ENCODE measurements at regions not wholly inside any gene's neighbourhood (a gene's known extent, or its start where the extent isn't known, plus 50 kb on each side); places are given as distances from the start of the nearest gene placed in this dataset.

- TF ChIP-seq, protein P1, sequence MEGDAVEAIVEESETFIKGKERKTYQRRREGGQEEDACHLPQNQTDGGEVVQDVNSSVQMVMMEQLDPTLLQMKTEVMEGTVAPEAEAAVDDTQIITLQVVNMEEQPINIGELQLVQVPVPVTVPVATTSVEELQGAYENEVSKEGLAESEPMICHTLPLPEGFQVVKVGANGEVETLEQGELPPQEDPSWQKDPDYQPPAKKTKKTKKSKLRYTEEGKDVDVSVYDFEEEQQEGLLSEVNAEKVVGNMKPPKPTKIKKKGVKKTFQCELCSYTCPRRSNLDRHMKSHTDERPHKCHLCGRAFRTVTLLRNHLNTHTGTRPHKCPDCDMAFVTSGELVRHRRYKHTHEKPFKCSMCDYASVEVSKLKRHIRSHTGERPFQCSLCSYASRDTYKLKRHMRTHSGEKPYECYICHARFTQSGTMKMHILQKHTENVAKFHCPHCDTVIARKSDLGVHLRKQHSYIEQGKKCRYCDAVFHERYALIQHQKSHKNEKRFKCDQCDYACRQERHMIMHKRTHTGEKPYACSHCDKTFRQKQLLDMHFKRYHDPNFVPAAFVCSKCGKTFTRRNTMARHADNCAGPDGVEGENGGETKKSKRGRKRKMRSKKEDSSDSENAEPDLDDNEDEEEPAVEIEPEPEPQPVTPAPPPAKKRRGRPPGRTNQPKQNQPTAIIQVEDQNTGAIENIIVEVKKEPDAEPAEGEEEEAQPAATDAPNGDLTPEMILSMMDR (IDR thresholded peaks at IDR 0.05; ENCODE audit: low read depth, low read length, missing input control) = no peak
- no peak for TF ChIP-seq SP1 (IDR thresholded peaks at IDR 0.05)
- no peak for TF ChIP-seq JUND (IDR thresholded peaks at IDR 0.05)
- TF ChIP-seq YY1 (IDR thresholded peaks at IDR 0.05) = no peak
- TF ChIP-seq, protein P2, sequence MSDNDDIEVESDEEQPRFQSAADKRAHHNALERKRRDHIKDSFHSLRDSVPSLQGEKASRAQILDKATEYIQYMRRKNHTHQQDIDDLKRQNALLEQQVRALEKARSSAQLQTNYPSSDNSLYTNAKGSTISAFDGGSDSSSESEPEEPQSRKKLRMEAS (IDR thresholded peaks at IDR 0.05) = no peak
- TF ChIP-seq NR2F2 (IDR thresholded peaks at IDR 0.05) = no peak
- TF ChIP-seq RXRA (IDR thresholded peaks at IDR 0.05) = no peak
Measured at GRCh38 chr21:38995071-38995669, 188.1 kb downstream of the PSMG1 start.
